GM19193 (cell line): ENCODE measurements at regions not wholly inside any gene's neighbourhood (a gene's known extent, or its start where the extent isn't known, plus 50 kb on each side); places are given as distances from the start of the nearest gene placed in this dataset.

ENCODE experiments used
- POLR2A ChIP-seq: IDR thresholded peaks from 4 replicates; pipeline ENCODE4 v1.6.1; 2011; ENCODE audit not compliant: insufficient read depth, insufficient read length; ENCODE audit errors: extremely low read depth

DNA sequence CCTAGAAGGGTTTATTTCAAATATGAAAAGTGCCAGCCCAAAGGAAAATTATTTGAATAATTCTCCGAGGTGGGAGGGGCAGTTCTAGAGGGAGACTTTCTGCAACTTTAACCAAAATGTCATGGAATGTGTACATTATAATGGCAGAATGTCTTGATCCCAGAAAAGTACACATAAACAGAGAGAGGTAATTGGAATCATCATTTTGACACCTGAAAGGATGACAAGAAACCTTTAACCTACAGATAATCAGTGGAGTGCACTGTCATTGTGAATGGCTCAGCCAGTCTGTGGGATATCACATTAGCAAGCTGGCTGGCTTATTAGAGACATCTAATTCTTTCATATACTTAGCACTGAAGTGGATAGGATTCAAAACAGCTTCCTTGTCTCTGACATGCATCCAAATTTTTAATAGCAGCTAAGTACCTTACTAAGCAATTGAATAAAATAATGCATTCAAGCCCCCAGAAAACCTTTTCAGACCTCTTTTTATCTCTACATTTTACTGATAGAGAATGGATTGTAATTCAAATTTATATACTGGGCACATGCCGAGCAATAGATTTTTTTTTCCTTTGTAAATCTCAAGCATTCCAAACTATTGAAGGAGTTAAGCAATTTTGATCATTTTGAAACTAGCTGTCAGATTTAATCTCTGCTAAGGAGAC lies 468.6 kb downstream of the COG6 start:
- TF ChIP-seq POLR2A, result no peak

DNA sequence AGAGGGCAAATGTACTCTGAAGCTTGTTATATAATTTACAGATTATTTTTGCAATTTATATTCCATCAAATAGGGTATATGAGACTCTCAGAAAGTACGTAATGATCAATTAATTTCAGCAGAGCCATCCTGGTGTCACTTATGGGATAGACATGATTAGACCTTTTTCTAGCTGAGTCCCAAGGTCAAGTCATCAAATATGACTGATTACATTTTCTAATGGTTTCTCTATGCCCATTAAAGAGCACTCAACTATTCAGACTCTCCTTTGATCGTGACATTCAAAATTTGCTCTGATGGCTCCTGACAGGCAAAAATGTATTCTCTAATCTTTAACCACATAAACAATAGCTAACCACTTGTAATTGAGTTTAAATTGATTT lies 469.2 kb downstream of the COG6 start:
- TF ChIP-seq POLR2A, result no peak

DNA sequence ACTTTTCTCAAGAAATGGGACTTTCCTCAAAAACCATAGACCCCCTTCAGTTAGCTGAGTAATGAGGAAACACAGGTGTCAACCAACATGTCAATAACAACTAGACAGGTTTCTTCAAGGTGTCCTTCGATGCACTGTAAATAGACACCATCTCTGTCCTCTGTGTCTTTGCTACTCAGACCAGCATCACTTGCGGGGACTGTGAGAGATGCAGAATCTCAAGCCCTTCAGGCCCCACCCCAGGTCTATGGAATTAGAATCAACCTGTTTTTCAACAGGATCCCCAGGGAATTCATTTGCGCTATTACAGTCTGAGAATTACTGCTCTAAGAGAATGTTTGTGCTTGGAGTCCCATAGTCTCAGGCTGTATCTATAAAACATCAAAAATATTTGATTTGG lies 469.9 kb downstream of the COG6 start:
- no peak for TF ChIP-seq POLR2A

DNA sequence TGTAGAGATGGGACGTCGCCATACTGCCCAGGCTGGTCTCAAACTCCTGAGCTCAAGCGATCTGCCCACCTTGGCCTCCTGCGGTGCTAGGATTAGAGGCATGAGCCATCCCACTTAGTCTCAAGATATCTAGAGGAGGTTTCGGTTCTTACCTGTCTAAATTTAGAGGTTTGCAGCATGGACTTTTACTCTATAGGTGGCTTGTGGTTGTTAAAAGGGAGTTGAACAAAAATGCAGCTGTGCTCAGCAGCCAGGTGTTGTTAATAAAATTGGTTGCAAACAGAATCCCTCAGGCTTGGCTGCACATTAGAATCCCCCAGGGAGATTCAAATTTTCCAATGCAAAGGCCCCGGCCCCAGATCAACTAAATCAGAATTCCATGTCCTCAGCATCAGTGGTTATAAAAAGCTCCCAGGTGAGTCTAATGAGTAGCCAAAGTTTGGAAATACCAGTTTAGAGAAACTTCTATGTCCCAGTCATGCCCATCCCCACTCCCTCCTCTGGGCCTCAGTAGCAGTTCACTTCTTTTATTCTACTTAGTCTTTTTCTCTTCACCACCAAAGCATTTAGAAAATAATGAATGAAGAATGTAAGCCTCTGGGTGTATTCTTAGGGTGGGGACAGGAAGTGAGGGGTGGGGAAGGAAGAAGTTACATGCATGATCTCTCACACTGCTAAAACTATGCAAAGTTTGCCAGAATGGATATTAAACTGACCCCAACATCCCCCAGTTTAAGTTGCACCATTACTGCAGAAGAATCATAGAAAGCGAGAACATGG lies 471.0 kb downstream of the COG6 start:
- TF ChIP-seq POLR2A, result no peak

DNA sequence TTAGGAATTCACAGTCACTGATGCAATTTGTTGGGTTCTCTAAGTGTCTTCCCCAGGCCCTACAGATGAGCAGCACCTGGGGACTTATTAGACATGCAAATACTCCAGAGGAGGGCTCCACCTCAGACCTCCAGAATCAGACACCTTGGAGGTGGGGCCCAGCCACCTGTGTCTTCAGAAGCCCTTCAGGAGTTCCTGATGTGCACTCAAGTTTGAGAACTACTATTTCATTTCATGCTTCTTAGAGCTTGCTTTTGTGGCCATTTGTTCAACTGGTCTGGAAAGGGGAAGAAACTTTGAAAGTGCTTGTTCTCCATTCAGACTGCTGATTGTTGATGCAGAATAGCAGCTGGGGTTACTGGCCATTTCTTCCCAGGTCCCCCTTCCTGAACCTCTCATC lies 472.0 kb downstream of the COG6 start:
- no peak for TF ChIP-seq POLR2A

DNA sequence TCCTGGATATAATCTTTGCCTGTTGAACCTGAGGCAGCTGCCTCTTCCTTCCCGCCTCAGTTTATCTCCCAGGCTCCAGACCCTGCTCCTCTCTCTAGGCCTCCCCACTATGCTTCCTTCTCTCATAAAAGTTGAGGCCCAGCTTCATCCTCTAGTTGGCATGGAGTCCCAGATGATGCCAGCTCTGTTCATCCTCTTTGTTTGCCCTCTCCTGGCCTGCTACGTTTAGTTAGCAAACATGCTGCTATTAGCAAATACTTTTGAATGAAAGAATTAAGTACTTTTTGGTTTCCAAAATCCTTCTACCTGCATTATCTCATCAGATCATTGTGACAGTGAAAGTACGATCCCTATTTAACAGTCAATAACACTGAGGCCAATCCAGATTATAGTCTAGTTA lies 472.5 kb downstream of the COG6 start:
- no peak for TF ChIP-seq POLR2A

DNA sequence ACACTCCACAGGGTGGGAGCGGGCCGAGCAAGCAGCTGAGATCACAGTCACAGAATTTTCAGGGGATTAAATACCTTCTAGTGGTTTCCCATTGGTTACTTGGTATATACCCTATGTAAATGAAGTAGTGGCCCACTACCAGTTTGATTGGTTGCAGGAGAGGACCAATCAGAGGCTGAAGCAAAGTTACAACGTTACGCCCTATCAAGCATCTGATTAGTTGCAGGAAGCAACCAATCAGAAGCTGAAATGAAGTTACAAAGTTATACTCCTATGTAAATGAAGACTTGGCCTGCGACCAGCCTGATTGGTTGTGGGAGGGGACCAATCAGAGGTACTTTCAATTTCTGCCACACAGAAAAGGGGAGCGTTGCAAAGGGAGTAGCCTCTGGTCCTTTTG lies 474.0 kb downstream of the COG6 start:
- no peak for TF ChIP-seq POLR2A

DNA sequence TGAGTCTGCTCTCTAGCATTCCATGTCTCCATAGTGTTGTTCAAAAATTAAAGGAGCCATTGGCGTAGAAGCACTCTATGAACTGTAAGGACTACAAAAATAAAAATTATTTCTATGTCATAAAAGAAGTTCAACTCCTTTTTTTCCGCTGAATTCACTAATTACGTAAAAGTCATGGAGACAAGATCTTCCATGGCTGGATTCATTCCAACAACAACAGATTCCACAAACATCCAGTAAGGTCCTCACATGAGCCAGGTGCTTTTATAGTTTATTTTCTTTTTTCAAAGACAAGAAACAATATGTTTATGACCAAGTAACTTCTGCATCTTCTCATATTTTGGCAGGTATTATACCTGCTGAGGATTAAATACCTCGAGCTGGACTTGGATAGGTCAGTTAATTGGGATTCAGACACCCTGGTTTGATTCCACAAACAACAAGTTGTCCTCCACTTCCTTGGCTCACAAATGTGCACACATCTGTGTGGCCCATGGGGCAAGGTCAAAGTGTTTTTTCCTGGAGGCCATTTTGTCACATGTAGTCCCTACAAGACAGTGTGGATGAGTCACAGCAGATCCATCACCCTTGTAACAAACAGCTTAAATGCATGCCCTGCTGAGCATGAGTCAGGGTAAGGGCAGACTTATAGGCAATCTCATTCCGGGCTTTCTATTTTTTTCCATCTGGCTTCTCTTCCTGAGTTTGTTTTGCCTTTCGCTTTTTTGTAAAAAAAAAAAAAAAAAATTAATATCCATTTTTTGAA lies 475.6 kb downstream of the COG6 start:
- no peak for TF ChIP-seq POLR2A

DNA sequence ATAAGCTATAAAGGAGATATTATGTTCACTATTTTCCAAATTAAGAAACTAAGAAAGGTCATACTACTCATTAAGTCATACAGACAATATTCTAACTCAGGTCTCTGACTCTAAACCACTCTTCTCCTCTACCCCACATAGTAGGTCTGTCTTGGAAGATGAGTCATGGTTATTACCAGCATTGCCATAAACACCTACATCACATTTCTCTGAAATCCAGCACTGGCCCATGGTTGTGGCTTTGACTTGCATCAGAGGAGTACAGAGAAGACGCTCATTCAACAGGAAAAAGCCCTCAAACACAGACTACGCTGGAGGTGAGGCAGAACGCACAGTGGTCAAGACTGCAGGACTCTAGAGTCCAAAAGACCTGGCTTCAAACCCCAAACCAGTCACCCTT lies 476.8 kb downstream of the COG6 start:
- TF ChIP-seq POLR2A, result no peak

DNA sequence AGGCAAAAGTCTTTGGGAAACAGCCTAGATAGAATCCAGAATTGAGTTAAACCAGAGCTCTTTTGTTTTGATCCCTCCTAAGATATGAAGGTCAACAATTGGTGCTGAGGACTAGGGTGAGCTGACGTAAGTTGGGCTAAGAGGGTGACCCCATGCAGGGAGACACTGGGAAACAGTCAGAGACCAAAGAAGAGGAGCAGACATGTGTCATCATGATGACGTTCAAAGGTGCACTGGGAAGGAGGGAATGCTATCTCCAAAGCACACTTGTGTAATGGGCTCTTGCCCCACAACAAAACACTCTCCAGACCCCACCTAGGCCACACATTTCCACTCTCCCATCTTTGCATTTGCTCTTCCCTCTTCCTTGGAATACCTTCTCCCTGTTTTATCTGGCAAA lies 481.4 kb downstream of the COG6 start:
- no peak for TF ChIP-seq POLR2A

DNA sequence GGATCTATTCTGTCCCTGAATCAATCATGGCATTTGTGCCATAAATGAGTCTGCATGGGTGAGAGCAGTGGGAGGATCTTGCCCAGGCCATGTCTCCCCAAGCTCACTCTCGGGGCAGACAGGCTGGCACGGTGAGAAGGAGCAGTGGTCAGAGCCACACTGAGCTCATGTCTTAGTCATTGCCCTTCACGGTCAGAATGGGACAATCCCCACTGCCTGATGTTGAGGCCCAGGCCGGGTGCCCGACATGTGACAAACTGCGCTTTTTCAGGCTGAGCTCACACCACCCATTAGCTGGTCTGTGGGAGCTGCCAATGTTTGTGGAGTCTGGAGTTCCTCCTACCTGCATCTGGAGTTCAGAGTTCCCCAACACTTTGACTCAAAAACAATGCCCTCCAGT lies 481.9 kb downstream of the COG6 start:
- no peak for TF ChIP-seq POLR2A

DNA sequence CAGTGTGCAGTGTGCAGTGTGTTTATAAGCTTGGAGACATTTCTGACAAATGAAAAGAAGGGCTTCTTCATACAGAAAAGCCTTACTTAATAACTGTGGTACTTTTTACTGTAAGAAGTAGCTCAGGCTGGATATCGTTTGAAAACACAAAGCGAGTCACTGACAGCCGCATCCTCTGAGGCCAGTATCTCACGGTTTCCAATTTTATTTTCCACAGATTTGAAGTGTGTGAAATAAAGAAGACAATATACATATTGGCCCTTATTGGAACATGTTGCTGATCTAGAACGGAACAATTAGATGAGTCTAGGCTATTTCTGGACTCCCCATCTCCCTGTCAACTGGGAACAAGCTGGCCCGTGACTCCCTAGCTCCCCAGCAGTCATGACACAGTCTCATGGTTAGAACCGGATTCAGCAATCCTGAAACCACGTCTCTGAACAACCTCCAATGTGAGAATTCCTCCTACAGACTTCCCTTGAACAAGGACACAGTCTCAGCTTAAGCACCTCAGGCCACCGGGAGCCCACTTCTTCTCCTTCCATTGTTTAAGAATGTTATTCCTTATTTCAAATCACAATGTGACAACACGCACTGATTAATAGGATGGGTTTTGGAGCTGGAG lies 484.5 kb downstream of the COG6 start:
- TF ChIP-seq POLR2A, result no peak

DNA sequence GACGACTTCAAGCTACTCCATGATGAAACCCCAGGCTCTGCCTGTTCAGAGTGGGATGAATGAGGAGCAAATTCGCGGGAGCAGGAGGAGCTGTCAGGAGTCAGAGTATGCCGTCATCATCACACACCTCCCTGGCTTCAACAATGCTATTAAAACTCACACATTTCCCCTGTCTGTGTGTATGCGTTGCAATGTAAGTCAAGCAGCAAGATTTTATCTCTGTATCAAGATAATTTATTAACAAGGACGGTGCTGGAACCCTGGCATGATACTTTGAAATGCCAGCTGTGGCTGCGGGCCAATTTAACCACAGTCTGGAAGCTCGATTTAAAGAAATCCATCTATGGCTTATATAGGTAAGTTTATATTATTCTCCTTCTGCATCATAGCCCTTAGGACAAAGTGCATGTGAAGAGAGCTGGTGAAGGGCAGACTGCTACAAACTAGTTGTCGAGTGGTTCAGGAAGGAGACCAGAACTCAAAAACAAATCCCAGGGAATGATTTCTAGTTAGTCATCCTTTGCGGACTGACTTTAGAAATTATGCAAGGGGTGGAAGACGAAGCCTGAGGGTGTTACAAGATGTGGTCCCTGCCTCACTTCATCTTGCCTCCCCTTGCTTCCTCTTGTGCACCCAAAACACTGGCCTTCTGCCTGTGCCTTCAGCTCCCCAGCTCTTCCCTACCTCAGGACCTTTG lies 486.5 kb downstream of the COG6 start:
- no peak for TF ChIP-seq POLR2A

DNA sequence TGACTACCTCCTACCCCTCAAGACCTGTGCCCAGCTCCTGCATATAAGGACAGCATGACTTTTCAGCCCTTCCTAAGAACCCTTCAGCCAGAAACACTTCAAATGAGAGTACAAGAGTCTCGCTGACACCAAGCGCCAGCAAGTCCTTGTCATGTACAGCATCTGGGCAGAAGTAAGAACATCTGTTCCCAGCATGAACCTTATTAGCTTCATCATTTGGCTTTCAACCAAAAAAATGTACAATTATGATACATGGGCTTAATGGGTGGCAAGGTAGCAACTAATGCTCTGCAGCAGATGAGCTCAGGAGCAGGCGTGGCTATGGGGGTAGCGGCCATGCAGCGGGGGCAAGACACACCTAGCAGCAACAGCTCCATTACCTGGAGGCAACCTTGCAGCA lies 487.6 kb downstream of the COG6 start:
- no peak for TF ChIP-seq POLR2A

DNA sequence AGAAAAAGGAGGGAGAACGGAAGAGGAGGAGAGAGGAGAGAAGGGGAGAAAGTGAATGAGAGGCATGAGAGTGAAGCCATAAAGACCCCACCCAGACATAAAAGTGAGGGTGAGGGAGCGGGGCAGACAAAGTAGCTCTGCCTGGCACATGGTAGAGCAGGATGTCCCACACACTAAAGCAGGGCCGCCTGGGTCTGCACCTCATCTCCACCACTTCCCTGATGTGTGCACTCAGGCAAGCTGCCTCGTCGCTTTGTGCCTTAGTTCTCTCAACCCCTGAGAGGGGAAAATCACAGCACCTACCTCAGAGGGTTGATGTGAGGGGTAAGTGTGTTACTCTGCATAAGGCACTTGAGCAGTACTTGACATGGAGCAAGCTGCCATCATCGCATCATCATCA lies 488.1 kb downstream of the COG6 start:
- no peak for TF ChIP-seq POLR2A
